GM19438 (cell line): ENCODE measurements at regions not wholly inside any gene's neighbourhood (a gene's known extent, or its start where the extent isn't known, plus 50 kb on each side); places are given as distances from the start of the nearest gene placed in this dataset.

ENCODE experiments used
- ATAC-seq: cut with Tn5 transposase; IDR thresholded peaks from one replicate; pipeline ENCODE4 v1.9.1; 2021; ENCODE audit warnings: low read depth; ENCODE audit not compliant: unreplicated experiment

DNA sequence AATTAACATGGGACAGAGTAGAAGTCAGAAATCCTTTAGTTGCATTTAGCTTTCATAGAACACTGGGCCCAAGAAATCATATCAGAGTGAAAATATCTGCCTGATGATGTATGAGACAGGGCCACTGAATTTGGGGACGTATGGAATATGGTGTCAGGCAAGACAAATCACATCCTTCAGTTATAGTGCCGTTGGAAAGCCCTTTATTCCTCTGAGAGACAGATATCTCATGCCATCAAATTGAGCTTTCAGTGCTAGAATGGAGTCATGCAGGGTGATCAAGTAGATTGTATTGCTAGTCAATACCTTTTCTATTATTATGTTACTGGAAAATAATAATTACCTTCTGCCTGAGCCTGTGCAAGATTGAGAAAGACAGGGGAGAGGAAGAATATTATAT is 398.2 kb upstream of the RARB start:
- ATAC-seq: no peak

GRCh38 chr3:25032344-25032743 is 395.7 kb upstream of the RARB start:
- no peak for ATAC-seq

- ATAC-seq: peak; percentile 86
These were observed 394.5 kb upstream of the RARB start for GRCh38 chr3:25033407-25034029.

GRCh38 chr3:25035526-25035925 is 392.5 kb upstream of the RARB start:
- no peak for ATAC-seq

DNA sequence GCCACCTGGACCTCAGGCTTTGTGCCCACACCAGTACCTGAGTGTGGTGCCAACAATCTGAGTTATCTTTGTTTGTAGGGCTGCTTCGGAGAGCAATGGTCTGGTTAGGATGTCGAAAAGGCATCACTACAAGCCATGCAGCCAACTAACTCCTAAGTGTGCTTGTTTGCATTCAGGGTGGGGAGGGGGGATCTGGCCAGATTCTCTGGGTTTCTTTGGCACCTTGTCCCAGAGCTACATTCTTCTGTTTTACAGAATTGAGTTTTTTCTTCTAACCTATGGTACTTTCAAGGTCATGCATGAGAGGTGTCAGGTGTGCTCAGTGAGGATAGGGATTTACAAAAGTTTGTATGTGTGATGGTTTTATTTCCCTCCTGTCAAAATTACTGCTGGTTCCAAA is 391.4 kb upstream of the RARB start:
- ATAC-seq: no peak

- no peak for ATAC-seq
These were observed 391.0 kb upstream of the RARB start for GRCh38 chr3:25037049-25037547.

- ATAC-seq: no peak
These were observed 389.8 kb upstream of the RARB start for GRCh38 chr3:25038271-25038670.

- ATAC-seq: no peak
These were observed 389.1 kb upstream of the RARB start for GRCh38 chr3:25038922-25039321.

DNA sequence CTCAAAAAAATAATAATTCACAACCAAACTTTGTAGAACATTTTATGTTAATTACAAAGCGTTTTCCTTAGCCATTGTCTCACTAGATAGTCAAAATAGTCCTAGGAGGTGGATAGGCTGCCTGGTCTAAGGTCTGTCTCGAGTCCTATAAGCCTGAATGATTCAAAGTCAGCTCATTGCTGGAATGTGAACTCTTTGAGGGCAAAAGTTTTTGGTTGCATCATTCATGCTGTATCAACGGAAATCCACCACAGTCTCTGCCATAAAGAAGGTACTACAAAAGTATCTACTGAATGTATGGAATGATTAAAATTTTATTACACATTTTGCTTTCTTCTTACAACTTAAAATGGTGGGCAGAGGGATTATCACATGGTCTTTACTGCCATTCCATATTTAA is 387.3 kb upstream of the RARB start:
- ATAC-seq: no peak

GRCh38 chr3:25041871-25042584 is 386.0 kb upstream of the RARB start:
- ATAC-seq: no peak

- no peak for ATAC-seq
These were observed 384.9 kb upstream of the RARB start for GRCh38 chr3:25043177-25043576.

DNA sequence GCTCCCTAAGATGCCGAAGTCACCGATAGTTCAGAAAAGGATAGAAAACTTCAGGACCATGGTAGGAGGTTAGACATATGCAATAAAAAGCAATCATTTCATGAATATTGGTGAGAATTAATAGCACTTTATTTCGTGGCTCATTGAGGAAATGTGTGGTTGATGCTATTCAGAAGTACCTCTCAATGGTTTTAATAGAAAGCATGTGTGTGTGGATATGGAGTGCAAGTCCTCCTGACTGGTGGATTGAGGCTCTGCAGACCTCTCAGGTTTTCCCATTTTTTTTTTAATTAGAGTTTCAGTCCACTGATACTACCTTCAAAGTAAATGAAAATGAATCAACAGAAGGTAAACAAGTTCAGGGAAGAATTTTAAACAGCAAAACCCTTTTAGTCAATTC is 384.3 kb upstream of the RARB start:
- ATAC-seq: no peak

- ATAC-seq: no peak
These were observed 383.0 kb upstream of the RARB start for GRCh38 chr3:25044762-25045710.

DNA sequence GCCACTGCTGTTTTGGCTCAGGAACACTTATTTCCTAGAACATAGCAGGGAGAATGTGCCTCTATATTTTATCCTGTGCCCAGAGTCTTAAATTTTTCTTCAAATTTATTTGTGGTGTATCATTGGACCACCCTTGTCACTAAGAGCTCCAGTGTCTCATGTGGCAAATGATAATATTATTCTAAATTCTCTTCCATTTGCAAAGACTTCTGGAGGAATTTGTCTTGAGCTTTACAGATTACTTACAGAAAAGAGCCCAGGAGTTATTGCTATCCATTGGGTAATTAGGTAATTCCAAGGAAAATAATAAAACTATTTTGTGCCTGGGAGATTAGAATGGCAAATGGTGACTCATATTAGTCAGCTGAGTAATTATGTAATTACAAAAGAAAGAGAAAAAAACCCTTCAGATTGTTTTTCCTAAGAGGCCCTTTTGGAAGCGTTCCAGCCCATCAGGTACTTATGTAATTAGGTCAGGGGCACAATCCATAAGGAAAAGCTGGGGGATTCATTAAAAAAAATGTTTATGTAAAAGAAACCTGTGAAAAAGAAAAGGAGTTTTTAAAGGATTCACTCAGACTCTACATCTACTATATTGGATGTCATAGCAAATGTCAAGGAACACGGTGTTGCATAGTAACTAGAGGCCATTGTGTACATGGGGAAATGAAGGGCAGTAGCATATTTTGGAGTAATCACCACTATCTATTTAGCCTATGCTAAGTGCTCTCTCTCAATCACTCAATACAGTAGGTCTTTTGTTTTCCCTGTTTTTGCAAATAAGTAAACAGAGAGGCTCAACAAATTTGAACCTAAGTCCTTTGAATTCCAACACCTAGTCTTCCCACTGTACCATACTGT is 380.9 kb upstream of the RARB start:
- no peak for ATAC-seq

GRCh38 chr3:25049304-25049703 is 378.8 kb upstream of the RARB start:
- ATAC-seq: no peak

DNA sequence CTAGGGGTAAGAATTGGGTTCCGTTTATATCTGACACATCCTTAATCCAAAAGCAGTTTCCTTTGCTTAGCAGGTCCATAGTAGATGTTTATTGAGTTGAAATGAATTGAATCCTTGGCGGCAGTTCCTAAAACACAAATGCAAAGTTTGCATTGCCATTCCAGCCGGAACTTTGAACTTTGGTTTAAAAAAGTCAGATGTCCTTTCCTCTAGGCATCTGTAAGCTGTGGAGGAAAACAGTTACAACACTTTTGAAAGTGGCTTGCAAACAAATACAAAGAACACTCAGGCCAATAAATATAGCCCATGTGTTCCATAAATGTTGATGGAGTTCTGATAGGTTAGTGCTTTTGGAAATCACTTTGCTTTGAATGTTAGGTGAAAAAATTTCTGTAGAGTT is 374.7 kb upstream of the RARB start:
- ATAC-seq: no peak

GRCh38 chr3:25056036-25056755 is 371.9 kb upstream of the RARB start:
- no peak for ATAC-seq

- ATAC-seq: no peak
These were observed 371.2 kb upstream of the RARB start for GRCh38 chr3:25056803-25057351.

GRCh38 chr3:25057379-25057778 is 370.7 kb upstream of the RARB start:
- ATAC-seq: no peak
